Brain microvascular endothelial cell (primary cell): ENCODE measurements at regions not wholly inside any gene's neighbourhood (a gene's known extent, or its start where the extent isn't known, plus 50 kb on each side); places are given as distances from the start of the nearest gene placed in this dataset.
A peak's percentile ranks its signal among the peaks of the same experiment; 100 is the strongest.

ENCODE experiments used
- DNase-seq: peaks from one replicate; pipeline ENCODE4 v3.0.0-alpha.2; 2020
- H3K27ac ChIP-seq: fragments of 250-450 bp; sonication (Bioruptor Pico); 2 replicates; pipeline ENCODE4 v1.5.1; 2020; ENCODE audit warnings: mild to moderate bottlenecking, moderate library complexity
- H3K27me3 ChIP-seq: fragments of 250-450 bp; sonication (Bioruptor Pico); replicated peaks from 2 replicates; pipeline ENCODE4 v1.5.1; 2020; ENCODE audit warnings: mild to moderate bottlenecking
- H3K36me3 ChIP-seq: fragments of 250-450 bp; sonication (Bioruptor Pico); replicated peaks from 2 replicates; pipeline ENCODE4 v1.5.1; 2020; ENCODE audit warnings: mild to moderate bottlenecking
- H3K4me3 ChIP-seq: 2 replicates; pipeline ENCODE4 v1.5.1; 2011; ENCODE audit warnings: low read depth, mild to moderate bottlenecking, control low read depth, low read length, moderate library complexity
- in situ Hi-C: cut with HindIII; loops from 2 replicates; pipeline ENCODE4 v1.10.0; 2017; ENCODE audit warnings: low sequenced_read_pairs, low pct_ligation_motif_present
- TF ChIP-seq, protein P1 (sequence below): IDR thresholded peaks from 2 replicates; pipeline ENCODE4 v1.5.1; 2011; ENCODE audit warnings: low read depth, mild to moderate bottlenecking, moderate library complexity, low read length, control low read depth, inconsistent platforms; ENCODE audit errors: missing control alignments

DNA sequence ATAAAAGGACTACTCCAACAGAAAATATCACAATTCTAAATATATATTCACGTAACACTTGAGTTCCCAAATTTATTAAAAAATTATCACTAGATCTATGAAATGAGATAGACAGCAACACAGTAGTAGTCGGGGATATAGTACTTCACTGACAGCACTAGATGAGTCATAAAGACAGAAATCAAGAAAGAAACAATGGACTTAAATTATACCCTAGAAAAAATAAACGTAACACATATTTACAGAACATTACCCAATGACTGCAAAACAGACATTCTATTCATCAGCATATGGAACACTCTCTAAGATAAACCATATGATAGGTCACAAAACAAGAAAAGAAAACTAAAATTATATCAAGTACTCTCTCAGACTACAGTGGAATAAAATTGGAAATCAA, 429.4 kb downstream of the MBD2 start:
- in situ Hi-C loops: no loop called here
- H3K4me3 ChIP-seq: no peak overlapping the region
- TF ChIP-seq, protein P1, sequence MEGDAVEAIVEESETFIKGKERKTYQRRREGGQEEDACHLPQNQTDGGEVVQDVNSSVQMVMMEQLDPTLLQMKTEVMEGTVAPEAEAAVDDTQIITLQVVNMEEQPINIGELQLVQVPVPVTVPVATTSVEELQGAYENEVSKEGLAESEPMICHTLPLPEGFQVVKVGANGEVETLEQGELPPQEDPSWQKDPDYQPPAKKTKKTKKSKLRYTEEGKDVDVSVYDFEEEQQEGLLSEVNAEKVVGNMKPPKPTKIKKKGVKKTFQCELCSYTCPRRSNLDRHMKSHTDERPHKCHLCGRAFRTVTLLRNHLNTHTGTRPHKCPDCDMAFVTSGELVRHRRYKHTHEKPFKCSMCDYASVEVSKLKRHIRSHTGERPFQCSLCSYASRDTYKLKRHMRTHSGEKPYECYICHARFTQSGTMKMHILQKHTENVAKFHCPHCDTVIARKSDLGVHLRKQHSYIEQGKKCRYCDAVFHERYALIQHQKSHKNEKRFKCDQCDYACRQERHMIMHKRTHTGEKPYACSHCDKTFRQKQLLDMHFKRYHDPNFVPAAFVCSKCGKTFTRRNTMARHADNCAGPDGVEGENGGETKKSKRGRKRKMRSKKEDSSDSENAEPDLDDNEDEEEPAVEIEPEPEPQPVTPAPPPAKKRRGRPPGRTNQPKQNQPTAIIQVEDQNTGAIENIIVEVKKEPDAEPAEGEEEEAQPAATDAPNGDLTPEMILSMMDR: no peak
- no peaks in the 10 kb centered on the region for H3K27me3 ChIP-seq
- no peaks in the 10 kb centered on the region for H3K36me3 ChIP-seq
- no peak for DNase-seq
- peak overlapping the region; percentile 58 for H3K27ac ChIP-seq

DNA sequence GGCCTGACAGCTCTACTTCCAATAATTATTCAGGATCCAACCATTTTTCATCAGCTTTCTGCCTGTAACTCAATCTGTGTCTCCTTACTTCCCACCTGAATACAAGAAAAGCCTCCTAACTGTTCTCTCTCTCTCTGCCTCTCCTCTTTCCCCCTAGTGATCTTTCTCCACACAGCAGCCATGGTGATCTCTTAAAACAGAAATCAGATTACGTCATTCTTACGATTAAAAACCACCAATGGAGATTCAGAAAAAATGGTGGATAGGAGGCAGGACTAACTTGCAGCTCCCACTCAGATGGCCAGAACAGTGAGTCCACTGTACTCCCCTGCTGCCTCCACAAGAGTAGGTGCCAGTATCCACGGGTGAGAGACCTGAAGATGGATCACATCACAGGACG, 431.7 kb downstream of the MBD2 start:
- Histone ChIP-seq H3K27ac (no peak overlapping the region), H3K27me3 (no peaks in the 10 kb centered on the region), H3K36me3 (no peaks in the 10 kb centered on the region), H3K4me3 (no peak overlapping the region)
- in situ Hi-C loops: no loop called here
- no peak for DNase-seq
- TF ChIP-seq, protein P1: no peak

- no peak overlapping the region for H3K27ac ChIP-seq
- in situ Hi-C loops: no loop called here
- H3K27me3 ChIP-seq: no peaks in the 10 kb centered on the region
- no peak for DNase-seq
- no peaks in the 10 kb centered on the region for H3K36me3 ChIP-seq
- no peak overlapping the region for H3K4me3 ChIP-seq
- TF ChIP-seq, protein P1: no peak
These were observed 433.7 kb downstream of the MBD2 start for GRCh38 chr18:53790786-53791185.

DNA sequence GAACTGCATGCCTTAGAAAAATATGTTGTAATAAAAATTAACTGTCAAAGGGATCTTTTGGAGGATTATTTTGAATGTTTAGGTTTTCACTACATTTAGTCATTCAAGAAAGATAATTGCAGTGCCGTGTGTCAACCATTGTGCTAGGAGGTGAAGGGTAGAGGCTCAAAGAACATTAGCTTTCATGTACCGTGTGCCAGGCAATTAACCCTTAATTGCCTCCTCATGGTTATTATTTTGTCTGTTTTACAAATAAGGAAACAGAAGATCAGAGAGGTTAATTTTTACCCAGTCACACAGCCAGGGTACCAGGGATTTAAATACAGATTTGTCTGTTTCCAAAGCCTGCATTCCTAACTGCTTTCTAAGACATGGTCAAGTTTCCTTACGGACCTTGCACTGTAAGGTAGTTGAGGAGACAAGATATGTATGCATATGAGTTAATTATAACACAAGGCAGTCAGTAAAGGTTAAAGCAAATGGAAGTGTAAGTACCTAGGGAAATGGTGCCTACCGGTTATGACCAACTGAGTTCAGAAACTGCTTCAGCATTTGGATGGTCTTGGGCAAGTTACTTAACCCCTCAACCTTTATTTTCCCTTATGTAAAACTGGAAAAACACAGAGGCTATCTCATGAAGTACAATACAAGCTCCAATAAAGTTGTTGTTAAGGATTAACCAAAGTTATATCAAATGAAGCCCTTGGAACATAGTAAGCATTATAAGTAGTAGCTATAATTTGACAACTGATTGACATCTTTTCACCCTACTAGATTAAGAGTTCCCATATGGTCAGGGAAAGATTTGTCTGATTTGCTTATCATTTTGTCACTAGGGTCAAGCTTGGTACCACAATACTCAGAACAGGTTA, 434.9 kb downstream of the MBD2 start:
- in situ Hi-C loops: no loop called here

GRCh38 chr18:53785811-53786210, 438.7 kb downstream of the MBD2 start:
- no peaks in the 10 kb centered on the region for H3K27me3 ChIP-seq
- no peak for DNase-seq
- in situ Hi-C loops: no loop called here
- no peak overlapping the region for H3K27ac ChIP-seq
- no peaks in the 10 kb centered on the region for H3K36me3 ChIP-seq
- TF ChIP-seq, protein P1: no peak
- no peak overlapping the region for H3K4me3 ChIP-seq

More for the DNA sequence above, 434.9 kb downstream of the MBD2 start:
- Histone ChIP-seq H3K27me3 (no peaks in the 10 kb centered on the region), H3K36me3 (no peaks in the 10 kb centered on the region), H3K4me3 (no peak overlapping the region), H3K27ac (no peak overlapping the region)
- DNase-seq: no peak
- TF ChIP-seq, protein P1: no peak

DNA sequence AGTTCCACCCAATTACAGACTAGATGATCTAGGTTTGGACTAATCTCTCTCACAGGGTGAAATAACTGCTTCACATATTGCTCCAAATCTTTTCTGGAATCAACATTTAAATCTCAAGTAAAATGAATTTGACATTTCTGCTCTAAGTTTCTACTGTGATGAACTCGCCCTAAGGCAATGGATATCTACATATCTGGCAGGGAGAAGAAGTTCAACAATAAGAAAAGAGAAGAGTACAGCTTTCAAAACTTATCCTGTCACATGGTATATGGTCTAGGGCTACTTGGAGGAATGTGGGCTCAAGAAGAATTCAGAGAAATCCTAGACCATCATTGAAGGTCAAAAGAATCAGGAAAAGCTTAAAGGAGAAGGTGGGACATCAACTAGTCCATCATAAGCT, 440.2 kb downstream of the MBD2 start:
- no peak overlapping the region for H3K4me3 ChIP-seq
- TF ChIP-seq, protein P1: no peak
- H3K27me3 ChIP-seq: no peaks in the 10 kb centered on the region
- H3K36me3 ChIP-seq: no peaks in the 10 kb centered on the region
- no peak for DNase-seq
- in situ Hi-C loops: no loop called here
- H3K27ac ChIP-seq: no peak overlapping the region
